ENCODE measurements at regions not wholly inside any gene's neighbourhood (a gene's known extent, or its start where the extent isn't known, plus 50 kb on each side); places are given as distances from the start of the nearest gene placed in this dataset.

GRCh38 chr2:107174171-107174570 lies 288.2 kb upstream of the ST6GAL2 start:
- no peak for TF ChIP-seq CTCF (conservative IDR thresholded peaks at IDR 0.05; ENCODE audit: low read depth, low read length)
- no peak for TF ChIP-seq EZH2 (IDR thresholded peaks at IDR 0.05; ENCODE audit: borderline replicate concordance, low read depth, low read length, poor library complexity, severe bottlenecking)

Measured in A673 (cell line).